ENCODE measurements at regions not wholly inside any gene's neighbourhood (a gene's known extent, or its start where the extent isn't known, plus 50 kb on each side); places are given as distances from the start of the nearest gene placed in this dataset.

DNA sequence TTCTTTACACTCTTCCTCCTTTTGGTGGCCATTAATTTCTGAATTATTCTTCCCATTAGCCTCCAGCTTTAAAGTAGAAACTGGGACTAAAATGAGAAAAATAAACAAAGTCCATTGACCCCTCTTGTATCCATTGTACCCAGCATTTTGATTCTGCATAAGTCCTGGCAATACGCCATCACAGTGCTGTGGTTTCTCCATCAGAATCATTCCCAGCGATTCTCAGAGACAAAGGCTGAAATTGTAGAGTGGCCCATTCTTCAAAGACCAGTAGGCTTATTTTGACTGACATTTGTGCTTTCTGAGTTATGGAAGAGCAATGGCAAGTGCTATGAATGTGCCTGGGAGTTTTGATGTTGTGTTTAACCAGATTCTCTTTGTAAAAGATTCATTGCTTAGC, 199.3 kb upstream of the GALNT5 start:
- Mint-ChIP-seq H3K9me3 (no peaks in the 10 kb centered on the region), H3K4me1 (peaks cover 12% of the 10 kb centered on the region), H3K4me3 (no peak overlapping the region), H3K27ac (no peak overlapping the region), H3K36me3 (no peaks in the 10 kb centered on the region), H3K27me3 (ENCODE audit: low read depth) (no peaks in the 10 kb centered on the region)
- ATAC-seq = no peak
- POLR2A ChIA-PET = no interaction called here
- CTCF ChIA-PET = no interaction called here
- TF ChIP-seq, protein P1, sequence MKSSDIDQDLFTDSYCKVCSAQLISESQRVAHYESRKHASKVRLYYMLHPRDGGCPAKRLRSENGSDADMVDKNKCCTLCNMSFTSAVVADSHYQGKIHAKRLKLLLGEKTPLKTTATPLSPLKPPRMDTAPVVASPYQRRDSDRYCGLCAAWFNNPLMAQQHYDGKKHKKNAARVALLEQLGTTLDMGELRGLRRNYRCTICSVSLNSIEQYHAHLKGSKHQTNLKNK (CRISPR knock-in tag; IDR thresholded peaks at IDR 0.05) = no peak
- TF ChIP-seq CTCF (IDR thresholded peaks at IDR 0.05) = no peak
- DNase-seq (ENCODE audit: low spot score) = no peak

DNA sequence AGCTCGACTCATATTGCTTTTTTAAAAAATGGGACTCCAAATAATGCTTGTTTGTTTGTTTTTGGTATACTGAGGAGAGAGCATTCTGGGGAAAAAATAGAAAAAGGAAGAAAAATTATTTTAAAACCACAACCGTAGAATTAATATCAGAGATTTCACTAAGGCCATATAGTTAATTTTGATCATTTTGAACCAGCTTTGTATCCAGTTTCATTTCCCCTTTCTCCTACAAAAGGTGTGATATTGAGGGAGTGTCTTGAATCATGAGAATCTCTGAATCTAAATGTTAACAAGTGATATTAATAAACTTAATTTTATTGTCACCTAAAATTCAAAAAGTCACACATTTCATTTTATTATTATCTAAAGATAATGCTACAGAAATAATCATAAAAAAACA, 198.5 kb upstream of the GALNT5 start:
- no peak overlapping the region for H3K27ac Mint-ChIP-seq

More for the DNA sequence above, 198.5 kb upstream of the GALNT5 start:
- TF ChIP-seq GRHL2 (CRISPR knock-in tag; IDR thresholded peaks at IDR 0.05; ENCODE audit: insufficient replicate concordance, severe bottlenecking) = no peak
- TF ChIP-seq, protein P2, sequence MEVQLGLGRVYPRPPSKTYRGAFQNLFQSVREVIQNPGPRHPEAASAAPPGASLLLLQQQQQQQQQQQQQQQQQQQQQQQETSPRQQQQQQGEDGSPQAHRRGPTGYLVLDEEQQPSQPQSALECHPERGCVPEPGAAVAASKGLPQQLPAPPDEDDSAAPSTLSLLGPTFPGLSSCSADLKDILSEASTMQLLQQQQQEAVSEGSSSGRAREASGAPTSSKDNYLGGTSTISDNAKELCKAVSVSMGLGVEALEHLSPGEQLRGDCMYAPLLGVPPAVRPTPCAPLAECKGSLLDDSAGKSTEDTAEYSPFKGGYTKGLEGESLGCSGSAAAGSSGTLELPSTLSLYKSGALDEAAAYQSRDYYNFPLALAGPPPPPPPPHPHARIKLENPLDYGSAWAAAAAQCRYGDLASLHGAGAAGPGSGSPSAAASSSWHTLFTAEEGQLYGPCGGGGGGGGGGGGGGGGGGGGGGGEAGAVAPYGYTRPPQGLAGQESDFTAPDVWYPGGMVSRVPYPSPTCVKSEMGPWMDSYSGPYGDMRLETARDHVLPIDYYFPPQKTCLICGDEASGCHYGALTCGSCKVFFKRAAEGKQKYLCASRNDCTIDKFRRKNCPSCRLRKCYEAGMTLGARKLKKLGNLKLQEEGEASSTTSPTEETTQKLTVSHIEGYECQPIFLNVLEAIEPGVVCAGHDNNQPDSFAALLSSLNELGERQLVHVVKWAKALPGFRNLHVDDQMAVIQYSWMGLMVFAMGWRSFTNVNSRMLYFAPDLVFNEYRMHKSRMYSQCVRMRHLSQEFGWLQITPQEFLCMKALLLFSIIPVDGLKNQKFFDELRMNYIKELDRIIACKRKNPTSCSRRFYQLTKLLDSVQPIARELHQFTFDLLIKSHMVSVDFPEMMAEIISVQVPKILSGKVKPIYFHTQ (CRISPR knock-in tag; IDR thresholded peaks at IDR 0.05) = no peak
- no peak for TF ChIP-seq SOX15 (CRISPR knock-in tag; IDR thresholded peaks at IDR 0.05)
- TF ChIP-seq ZSCAN18 (CRISPR knock-in tag; IDR thresholded peaks at IDR 0.05) = no peak
- TF ChIP-seq TEAD1 (CRISPR knock-in tag; IDR thresholded peaks at IDR 0.05) = no peak
- no peak for TF ChIP-seq IRF2 (CRISPR knock-in tag; IDR thresholded peaks at IDR 0.05; ENCODE audit: borderline replicate concordance, low read depth)
- no peak for TF ChIP-seq SMAD4 (CRISPR knock-in tag; IDR thresholded peaks at IDR 0.05)
- TF ChIP-seq ZNF219 (CRISPR knock-in tag; IDR thresholded peaks at IDR 0.05; ENCODE audit: borderline replicate concordance) = no peak
- TF ChIP-seq ELF4 (CRISPR knock-in tag; IDR thresholded peaks at IDR 0.05; ENCODE audit: low read depth) = no peak
- TF ChIP-seq FOXK1 (CRISPR knock-in tag; IDR thresholded peaks at IDR 0.05) = no peak
- TF ChIP-seq ZNF317 (CRISPR knock-in tag; IDR thresholded peaks at IDR 0.05; ENCODE audit: borderline replicate concordance, low read depth) = no peak
- TF ChIP-seq FOXP4 (CRISPR knock-in tag; IDR thresholded peaks at IDR 0.05) = no peak
- TF ChIP-seq ZNF121 (CRISPR knock-in tag; IDR thresholded peaks at IDR 0.05) = no peak
- H3K9me3 Mint-ChIP-seq = no peaks in the 10 kb centered on the region
- no peak overlapping the region for H3K4me3 Mint-ChIP-seq
- H3K36me3 Mint-ChIP-seq = no peaks in the 10 kb centered on the region
- POLR2A ChIA-PET = no interaction called here
- H3K27me3 Mint-ChIP-seq (ENCODE audit: low read depth) = no peaks in the 10 kb centered on the region
- CTCF ChIA-PET = no interaction called here
- DNase-seq (ENCODE audit: low spot score) (no peak), ATAC-seq (no peak)
- H3K4me1 Mint-ChIP-seq = peaks cover 12% of the 10 kb centered on the region
